AG04450 (cell line): ENCODE measurements at regions not wholly inside any gene's neighbourhood (a gene's known extent, or its start where the extent isn't known, plus 50 kb on each side); places are given as distances from the start of the nearest gene placed in this dataset.
"Not testable (repeated sequence)": the region's sequence is repeated elsewhere in the genome, so short reads cannot be mapped to it uniquely, and the experiment has no call there.

Source experiments
- CTCF ChIA-PET: fragments of 300-600, 350-600 bp; formaldehyde crosslinking; extraction: SDS; loops from one replicate; lab custom pipeline; 2022; ENCODE audit warnings: antibody characterized with exemption, inconsistent platforms; lab: Charles Lee
- POLR2A ChIA-PET: fragments of 350-600 bp; formaldehyde crosslinking; extraction: SDS; loops from one replicate; lab custom pipeline; 2021; ENCODE audit warnings: antibody characterized with exemption, inconsistent platforms; lab: Yijun Ruan, JAX
- DNase-seq: peaks from one replicate; pipeline ENCODE4 v3.0.0-alpha.2; 2011; ENCODE audit warnings: low read depth, low spot score
- H3K27ac ChIP-seq: one replicate; pipeline ENCODE4 v1.5.1; 2012; ENCODE audit warnings: low read depth, low read length, control low read depth
- H3K27me3 ChIP-seq: one replicate; pipeline ENCODE4 v1.6.0; 2012; ENCODE audit warnings: low read length; ENCODE audit not compliant: control insufficient read depth, insufficient read depth
- H3K4me3 ChIP-seq: 2 replicates; pipeline ENCODE4 v1.5.1; 2011; ENCODE audit warnings: mild to moderate bottlenecking, low read depth, low read length, control low read depth
- H3K9me3 ChIP-seq: 2 replicates; pipeline ENCODE4 v1.5.1; 2012; ENCODE audit warnings: low read length; ENCODE audit not compliant: control insufficient read depth, insufficient read depth
- CTCF ChIP-seq: IDR thresholded peaks from 2 replicates; pipeline ENCODE4 v1.5.1; 2011; ENCODE audit warnings: low read depth, low read length, control low read depth, inconsistent platforms

GRCh38 chr10:117492504-117492903, 50.0 kb upstream of the EMX2 start:
- H3K27me3 ChIP-seq: no peaks in the 10 kb centered on the region
- TF ChIP-seq CTCF: no peak
- no peak overlapping the region for H3K4me3 ChIP-seq
- no peak for DNase-seq
- H3K27ac ChIP-seq: no peak overlapping the region
- CTCF ChIA-PET: no interaction called here
- POLR2A ChIA-PET: no interaction called here
- no peaks in the 10 kb centered on the region for H3K9me3 ChIP-seq

- ChIA-PET POLR2A (no interaction called here), CTCF (interaction anchor here (1.0 kb wide), 1 partner anchor 9 kb away, joined by 4 read pairs; no protein-coding TSS in a partner anchor)
- DNase-seq: no peak
- no peak for TF ChIP-seq CTCF
- Histone ChIP-seq H3K27me3 (no peaks in the 10 kb centered on the region), H3K27ac (no peak overlapping the region), H3K4me3 (no peak overlapping the region), H3K9me3 (no peaks in the 10 kb centered on the region)
Observed at GRCh38 chr10:117488004-117488403, 54.5 kb upstream of the EMX2 start.

- Histone ChIP-seq H3K9me3 (no peaks in the 10 kb centered on the region), H3K27me3 (no peaks in the 10 kb centered on the region), H3K27ac (no peak overlapping the region), H3K4me3 (no peak overlapping the region)
- no peak for TF ChIP-seq CTCF
- ChIA-PET CTCF (no interaction called here), POLR2A (no interaction called here)
- no peak for DNase-seq
Observed at GRCh38 chr10:117486606-117487005, 55.9 kb upstream of the EMX2 start.

- TF ChIP-seq CTCF: no peak
- Histone ChIP-seq H3K4me3 (no peak overlapping the region), H3K27me3 (no peaks in the 10 kb centered on the region), H3K9me3 (no peaks in the 10 kb centered on the region), H3K27ac (no peak overlapping the region)
- no peak for DNase-seq
- ChIA-PET POLR2A (no interaction called here), CTCF (no interaction called here)
Observed at GRCh38 chr10:117483056-117483590, 59.4 kb upstream of the EMX2 start.

DNA sequence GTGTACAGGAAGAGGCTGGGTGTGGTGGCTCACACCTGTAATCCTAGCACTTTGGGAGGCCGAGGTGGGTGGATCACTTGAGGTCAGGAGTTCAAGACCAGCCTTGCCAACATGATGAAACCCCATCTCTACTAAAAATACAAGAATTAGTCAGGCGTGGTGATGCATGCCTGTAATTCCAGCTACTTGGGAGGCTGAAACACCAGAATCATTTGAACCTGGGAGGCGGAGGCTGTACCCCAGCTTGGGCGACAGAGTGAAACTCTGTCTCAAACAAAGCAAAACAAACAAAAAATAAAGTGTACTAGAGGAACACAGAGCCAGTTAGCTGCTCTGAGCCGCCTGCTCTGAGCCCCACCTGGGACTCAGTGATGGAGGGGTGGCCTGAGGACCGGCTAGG, 61.5 kb upstream of the EMX2 start:
- POLR2A ChIA-PET, H3K27ac ChIP-seq, H3K9me3 ChIP-seq, CTCF ChIA-PET, H3K27me3 ChIP-seq, DNase-seq, H3K4me3 ChIP-seq: not testable (repeated sequence)
